Smooth muscle cell (in vitro differentiated cells): ENCODE measurements at regions not wholly inside any gene's neighbourhood (a gene's known extent, or its start where the extent isn't known, plus 50 kb on each side); places are given as distances from the start of the nearest gene placed in this dataset.

ENCODE experiments used
- DNase-seq: peaks from one replicate; lab custom pipeline; 2025; ENCODE audit not compliant: unreplicated experiment; lab: John Stamatoyannopoulos, UW
- H2AFZ ChIP-seq: fragments of 200-600 bp; sonication (generic); 2 replicates; pipeline ENCODE4 v1.6.0; 2016; ENCODE audit warnings: antibody characterized with exemption, low read depth, mild to moderate bottlenecking
- H3F3A ChIP-seq: fragments of 200-600 bp; sonication (generic); 2 replicates; pipeline ENCODE4 v1.6.0; 2017; ENCODE audit warnings: antibody characterized with exemption, low read depth
- H3K27ac ChIP-seq: fragments of 200-600 bp; sonication (generic); 2 replicates; pipeline ENCODE4 v1.5.1; 2016; ENCODE audit warnings: low read depth, mild to moderate bottlenecking
- H3K27me3 ChIP-seq: fragments of 200-600 bp; sonication (generic); 2 replicates; pipeline ENCODE4 v1.6.1; 2016; ENCODE audit warnings: low read depth, mild to moderate bottlenecking
- H3K36me3 ChIP-seq: fragments of 200-600 bp; sonication (generic); 2 replicates; pipeline ENCODE4 v1.5.1; 2016; ENCODE audit warnings: low read depth
- H3K4me1 ChIP-seq: fragments of 200-600 bp; sonication (generic); 2 replicates; pipeline ENCODE4 v1.5.1; 2016; ENCODE audit warnings: low read depth
- H3K4me2 ChIP-seq: fragments of 200-600 bp; sonication (generic); 2 replicates; pipeline ENCODE4 v1.6.0; 2016; ENCODE audit warnings: mild to moderate bottlenecking
- H3K4me3 ChIP-seq: fragments of 200-600 bp; sonication (generic); 2 replicates; pipeline ENCODE4 v1.5.1; 2016; ENCODE audit warnings: mild to moderate bottlenecking
- H3K79me2 ChIP-seq: fragments of 200-600 bp; sonication (generic); 2 replicates; pipeline ENCODE4 v1.6.0; 2016; ENCODE audit warnings: low read depth, mild to moderate bottlenecking
- H3K9ac ChIP-seq: fragments of 200-600 bp; sonication (generic); 2 replicates; pipeline ENCODE4 v1.6.0; 2016; ENCODE audit warnings: low read depth
- H3K9me3 ChIP-seq: fragments of 200-600 bp; sonication (generic); replicated peaks from 2 replicates; pipeline ENCODE4 v1.5.1; 2016; ENCODE audit warnings: low read depth
- H4K20me1 ChIP-seq: fragments of 200-600 bp; sonication (generic); 2 replicates; pipeline ENCODE4 v1.6.0; 2016; ENCODE audit warnings: low read depth
- CTCF ChIP-seq: fragments of 200-600 bp; sonication (generic); IDR thresholded peaks from 2 replicates; pipeline ENCODE4 v1.5.1; 2017; ENCODE audit warnings: borderline replicate concordance, mild to moderate bottlenecking, antibody characterized with exemption; ENCODE audit not compliant: insufficient read depth, poor library complexity, severe bottlenecking
- WGBS: methylation state at CpG from one replicate; pipeline ENCODE4 v1.1.7; 2016; ENCODE audit warnings: low lambda C conversion rate; 5-methylcytosine and 5-hydroxymethylcytosine counted together

GRCh38 chr11:42296910-42297309, 837.5 kb upstream of the LRRC4C start:
- H3K36me3 ChIP-seq = no peaks in the 10 kb centered on the region
- H3K27me3 ChIP-seq = no peaks in the 10 kb centered on the region
- DNase-seq = no peak
- no peak overlapping the region for H3K9ac ChIP-seq
- no peaks in the 10 kb centered on the region for H3K4me1 ChIP-seq
- H2AFZ ChIP-seq = no peak overlapping the region
- H4K20me1 ChIP-seq = no peaks in the 10 kb centered on the region
- H3K79me2 ChIP-seq = no peaks in the 10 kb centered on the region
- no peak overlapping the region for H3K27ac ChIP-seq
- no peak for TF ChIP-seq CTCF
- H3K9me3 ChIP-seq = no peaks in the 10 kb centered on the region
- H3K4me2 ChIP-seq = no peak overlapping the region
- no peak overlapping the region for H3K4me3 ChIP-seq
- 73% methylated on average over 1 of the region's 1 CpG for WGBS
- no peaks in the 10 kb centered on the region for H3F3A ChIP-seq

- no peaks in the 10 kb centered on the region for H3F3A ChIP-seq
- no peak overlapping the region for H3K27ac ChIP-seq
- 100% methylated on average over 1 of the region's 1 CpG for WGBS
- no peaks in the 10 kb centered on the region for H4K20me1 ChIP-seq
- no peak overlapping the region for H2AFZ ChIP-seq
- no peaks in the 10 kb centered on the region for H3K36me3 ChIP-seq
- H3K9me3 ChIP-seq = no peaks in the 10 kb centered on the region
- H3K4me1 ChIP-seq = no peaks in the 10 kb centered on the region
- H3K27me3 ChIP-seq = no peaks in the 10 kb centered on the region
- DNase-seq = no peak
- no peak overlapping the region for H3K9ac ChIP-seq
- TF ChIP-seq CTCF = no peak
- H3K79me2 ChIP-seq = no peaks in the 10 kb centered on the region
- no peak overlapping the region for H3K4me3 ChIP-seq
- no peak overlapping the region for H3K4me2 ChIP-seq
Observed at GRCh38 chr11:42299780-42300179, 840.3 kb upstream of the LRRC4C start.

- H4K20me1 ChIP-seq = no peaks in the 10 kb centered on the region
- DNase-seq = no peak
- H3K4me1 ChIP-seq = no peaks in the 10 kb centered on the region
- no peak overlapping the region for H3K4me3 ChIP-seq
- H2AFZ ChIP-seq = no peak overlapping the region
- no peak overlapping the region for H3K4me2 ChIP-seq
- TF ChIP-seq CTCF = no peak
- no peaks in the 10 kb centered on the region for H3K27me3 ChIP-seq
- H3K27ac ChIP-seq = no peak overlapping the region
- H3K36me3 ChIP-seq = no peaks in the 10 kb centered on the region
- WGBS = 63% methylated on average over 2 of the region's 2 CpGs
- H3F3A ChIP-seq = no peaks in the 10 kb centered on the region
- H3K79me2 ChIP-seq = no peaks in the 10 kb centered on the region
- no peaks in the 10 kb centered on the region for H3K9me3 ChIP-seq
- no peak overlapping the region for H3K9ac ChIP-seq
Observed at GRCh38 chr11:42301777-42302176, 842.3 kb upstream of the LRRC4C start.

GRCh38 chr11:42311514-42311913, 852.1 kb upstream of the LRRC4C start:
- no peak for DNase-seq
- Histone ChIP-seq H3K36me3 (no peaks in the 10 kb centered on the region), H3K9ac (no peak overlapping the region), H3K79me2 (no peaks in the 10 kb centered on the region), H2AFZ (no peak overlapping the region), H3K27ac (no peak overlapping the region), H3K9me3 (no peaks in the 10 kb centered on the region), H3K27me3 (peaks cover 5% of the 10 kb centered on the region), H4K20me1 (no peaks in the 10 kb centered on the region), H3F3A (no peaks in the 10 kb centered on the region), H3K4me3 (no peak overlapping the region), H3K4me2 (no peak overlapping the region), H3K4me1 (no peaks in the 10 kb centered on the region)
- no peak for TF ChIP-seq CTCF
- 84% methylated on average over 3 of the region's 3 CpGs for WGBS
